ENCODE measurements at regions not wholly inside any gene's neighbourhood (a gene's known extent, or its start where the extent isn't known, plus 50 kb on each side); places are given as distances from the start of the nearest gene placed in this dataset.

DNA sequence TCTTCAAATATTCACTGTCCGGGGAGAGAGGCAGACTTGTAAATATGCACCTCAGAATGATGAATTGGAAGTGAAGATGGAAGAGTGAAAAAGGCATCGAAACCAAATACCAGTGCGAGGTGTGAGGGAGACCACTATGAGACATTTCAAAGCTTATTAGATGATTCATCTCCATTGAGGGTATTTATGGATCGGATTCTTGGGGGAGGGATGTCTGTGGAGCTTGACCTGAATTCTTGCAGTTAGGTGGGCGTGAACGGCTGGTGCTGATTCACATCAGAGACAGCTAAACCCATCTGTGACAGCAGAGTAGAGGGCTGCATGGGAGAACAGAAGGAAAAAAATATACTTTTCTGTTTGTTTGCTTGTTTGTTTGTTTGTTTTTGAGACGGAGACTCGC, 677.2 kb downstream of the AACS start:
- ChIA-PET CTCF (no interaction called here), SMC1A (ENCODE audit: uncharacterized antibody, unreplicated experiment) (interaction anchor here (0.7 kb wide), 1 partner anchor 13 kb away, joined by 4 read pairs; no protein-coding TSS in a partner anchor), POLR2A (no interaction called here), RAD21 (ENCODE audit: unreplicated experiment) (no interaction called here)
- Histone ChIP-seq H3K79me2 (ENCODE audit: control insufficient read depth, insufficient read depth, low read length) (no peaks in the 10 kb centered on the region), H3K9ac (ENCODE audit: control insufficient read depth, insufficient read depth, low read length) (no peak overlapping the region), H3K4me1 (ENCODE audit: control insufficient read depth, insufficient read depth, low read length) (no peaks in the 10 kb centered on the region), H3K36me3 (ENCODE audit: control insufficient read depth in 2 of 2, insufficient read depth in 2 of 2, low read length in 1 of 2) (no peaks in the 10 kb centered on the region), H3K27me3 (replicated peaks in 1 of 2; ENCODE audit: control insufficient read depth in 2 of 2, insufficient read depth in 2 of 2, low read length in 1 of 2) (no peaks in the 10 kb centered on the region), H3K27ac (ENCODE audit: control insufficient read depth, insufficient read depth) (no peak overlapping the region), H4K20me1 (ENCODE audit: control insufficient read depth, insufficient read depth) (no peaks in the 10 kb centered on the region), H3K4me3 (no peak overlapping the region), H3K9me3 (replicated peaks; ENCODE audit: control insufficient read depth, insufficient read depth, low read length) (no peaks in the 10 kb centered on the region), H3K4me2 (ENCODE audit: control insufficient read depth, insufficient read depth) (no peak overlapping the region), H2AFZ (ENCODE audit: control insufficient read depth, low read depth, low read length) (no peak overlapping the region)
- intact Hi-C loops (cut with micrococcal nuclease; ENCODE audit: unreplicated experiment): no loop called here
- no peak for ATAC-seq
- no peak for DNase-seq (ENCODE audit: low read depth, low spot score)
- in situ Hi-C loops (cut with MboI): no loop called here
- no peak for FAIRE-seq
- no TSS peak for BruUV-seq (replicated peaks)
- WGBS (ENCODE audit: insufficient coverage, insufficient replicate concordance, low lambda C conversion rate, missing lambda C conversion rate): 8% methylated on average over 8 of the region's 8 CpGs
- TF ChIP-seq MYB (IDR thresholded peaks at IDR 0.05; ENCODE audit: borderline replicate concordance, low read depth, low read length): no peak
- TF ChIP-seq NR2C2 (IDR thresholded peaks at IDR 0.05; ENCODE audit: borderline replicate concordance, control insufficient read depth, insufficient read length, low read depth): no peak
- TF ChIP-seq CBX3 (IDR thresholded peaks at IDR 0.05; ENCODE audit: borderline replicate concordance, low read depth): no peak
- TF ChIP-seq FOXM1 (IDR thresholded peaks at IDR 0.05; ENCODE audit: low read depth, low read length): no peak
- TF ChIP-seq SIX5 (IDR thresholded peaks at IDR 0.05; ENCODE audit: low read depth, low read length, severe bottlenecking): no peak
- no peak for TF ChIP-seq ZNF622 (IDR thresholded peaks at IDR 0.05)
- TF ChIP-seq, protein P1, sequence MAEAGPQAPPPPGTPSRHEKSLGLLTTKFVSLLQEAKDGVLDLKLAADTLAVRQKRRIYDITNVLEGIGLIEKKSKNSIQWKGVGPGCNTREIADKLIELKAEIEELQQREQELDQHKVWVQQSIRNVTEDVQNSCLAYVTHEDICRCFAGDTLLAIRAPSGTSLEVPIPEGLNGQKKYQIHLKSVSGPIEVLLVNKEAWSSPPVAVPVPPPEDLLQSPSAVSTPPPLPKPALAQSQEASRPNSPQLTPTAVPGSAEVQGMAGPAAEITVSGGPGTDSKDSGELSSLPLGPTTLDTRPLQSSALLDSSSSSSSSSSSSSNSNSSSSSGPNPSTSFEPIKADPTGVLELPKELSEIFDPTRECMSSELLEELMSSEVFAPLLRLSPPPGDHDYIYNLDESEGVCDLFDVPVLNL (IDR thresholded peaks at IDR 0.05; ENCODE audit: low read depth, low read length): no peak
- no peak for TF ChIP-seq SMAD1 (IDR thresholded peaks at IDR 0.05; ENCODE audit: low read depth, partially characterized antibody)
- no peak for TF ChIP-seq FOS (IDR thresholded peaks at IDR 0.05; ENCODE audit: borderline replicate concordance, extremely low read depth, insufficient read length)
